Keratinocyte (primary cell): ENCODE measurements at regions not wholly inside any gene's neighbourhood (a gene's known extent, or its start where the extent isn't known, plus 50 kb on each side); places are given as distances from the start of the nearest gene placed in this dataset.
"Not testable (repeated sequence)": the region's sequence is repeated elsewhere in the genome, so short reads cannot be mapped to it uniquely, and the experiment has no call there.

Experiments
- DNase-seq: peaks from one replicate; pipeline ENCODE4 v3.0.0-alpha.2; 2011; ENCODE audit warnings: low read depth, missing footprints, low spot score
- FAIRE-seq: peaks from 2 replicates; lab custom pipeline; 2011; peaks lifted over from hg19 to GRCh38; lab: Jason Lieb, UNC
- H2AFZ ChIP-seq: 2 replicates; pipeline ENCODE4 v1.6.0; 2012; ENCODE audit warnings: low read length, control low read depth, inconsistent platforms; ENCODE audit not compliant: control insufficient read depth
- H3K27ac ChIP-seq: 2 replicates; pipeline ENCODE4 v1.5.1; 2011; ENCODE audit warnings: low read length; ENCODE audit not compliant: control insufficient read depth, insufficient read depth
- H3K27me3 ChIP-seq: 3 replicates; pipeline ENCODE4 v1.6.0; 2011; ENCODE audit warnings: low read length; ENCODE audit not compliant: control insufficient read depth, insufficient read depth; ENCODE audit errors: extremely low read depth
- H3K36me3 ChIP-seq, 2 experiments: 2 replicates in 1 of 2; 3 replicates in 1 of 2; pipeline ENCODE4 v1.5.1; 2011; ENCODE audit warnings: low read length in 2 of 2, mild to moderate bottlenecking in 1 of 2; ENCODE audit not compliant: control insufficient read depth in 2 of 2, insufficient read depth in 2 of 2; ENCODE audit errors: extremely low read depth in 1 of 2
- H3K4me1 ChIP-seq: 3 replicates; pipeline ENCODE4 v1.5.1; 2011; ENCODE audit warnings: low read length; ENCODE audit not compliant: control insufficient read depth, insufficient read depth; ENCODE audit errors: extremely low read depth
- H3K4me2 ChIP-seq: 3 replicates; pipeline ENCODE4 v1.6.0; 2011; ENCODE audit warnings: low read depth, low read length; ENCODE audit not compliant: control insufficient read depth, insufficient read depth; ENCODE audit errors: extremely low read depth
- H3K4me3 ChIP-seq, 3 experiments: fragments of 200-600 bp in 1 of 3; sonication (generic) in 1 of 3; 2 replicates in 2 of 3; 3 replicates in 1 of 3; pipeline ENCODE4 v1.5.1; 2011 to 2016; ENCODE audit warnings: low read length in 3 of 3, mild to moderate bottlenecking in 3 of 3, control low read depth in 2 of 3, inconsistent platforms in 1 of 3, low read depth in 1 of 3, mixed read lengths in 1 of 3, mixed run types in 1 of 3, moderate library complexity in 1 of 3; ENCODE audit not compliant: control insufficient read depth in 2 of 3, insufficient read depth in 2 of 3; ENCODE audit errors: extremely low read depth in 1 of 3
- H3K79me2 ChIP-seq: 2 replicates; pipeline ENCODE4 v1.6.0; 2012; ENCODE audit warnings: low read length; ENCODE audit not compliant: control insufficient read depth, insufficient read depth
- H3K9ac ChIP-seq: 3 replicates; pipeline ENCODE4 v1.6.0; 2011; ENCODE audit warnings: low read length; ENCODE audit not compliant: control insufficient read depth, insufficient read depth; ENCODE audit errors: extremely low read depth
- H3K9me1 ChIP-seq: 3 replicates; pipeline ENCODE4 v1.6.0; 2011; ENCODE audit warnings: low read length; ENCODE audit not compliant: control insufficient read depth, insufficient read depth; ENCODE audit errors: extremely low read depth
- H3K9me3 ChIP-seq: 2 replicates; pipeline ENCODE4 v1.5.1; 2012; ENCODE audit warnings: low read depth, low read length; ENCODE audit not compliant: control insufficient read depth
- H4K20me1 ChIP-seq: 3 replicates; pipeline ENCODE4 v1.6.0; 2011; ENCODE audit warnings: low read length; ENCODE audit not compliant: control insufficient read depth, insufficient read depth; ENCODE audit errors: extremely low read depth
- dilution Hi-C: fragments of 300-500 bp; cut with MboI; formaldehyde crosslinking; loops from one replicate; pipeline ENCODE4 v1.7.0; 2020; ENCODE audit warnings: low sequenced_read_pairs; ENCODE audit not compliant: extremely low pct_ligation_motif_present

GRCh38 chr11:67940440-67940839 is 63.5 kb downstream of the UNC93B1 start:
- H3K9me1 ChIP-seq, H3K27me3 ChIP-seq, H3K4me3 ChIP-seq, H4K20me1 ChIP-seq, H3K9me3 ChIP-seq, H3K9ac ChIP-seq, H3K4me2 ChIP-seq, dilution Hi-C loops, DNase-seq, H3K79me2 ChIP-seq, H3K4me1 ChIP-seq, FAIRE-seq, H3K36me3 ChIP-seq, H2AFZ ChIP-seq, H3K27ac ChIP-seq: not testable (repeated sequence)

GRCh38 chr11:67938964-67939363 is 64.9 kb downstream of the UNC93B1 start:
- H3K9me3 ChIP-seq, H3K4me1 ChIP-seq, H2AFZ ChIP-seq, DNase-seq, H4K20me1 ChIP-seq, H3K9me1 ChIP-seq, H3K4me3 ChIP-seq, FAIRE-seq, H3K4me2 ChIP-seq, dilution Hi-C loops, H3K27ac ChIP-seq, H3K9ac ChIP-seq, H3K27me3 ChIP-seq, H3K36me3 ChIP-seq, H3K79me2 ChIP-seq: not testable (repeated sequence)

GRCh38 chr11:67938371-67938770 is 65.5 kb downstream of the UNC93B1 start:
- H3K4me3 ChIP-seq, FAIRE-seq, H3K4me2 ChIP-seq, H3K9me3 ChIP-seq, H3K27ac ChIP-seq, DNase-seq, dilution Hi-C loops, H3K9me1 ChIP-seq, H3K4me1 ChIP-seq, H3K9ac ChIP-seq, H3K36me3 ChIP-seq, H4K20me1 ChIP-seq, H2AFZ ChIP-seq, H3K79me2 ChIP-seq, H3K27me3 ChIP-seq: not testable (repeated sequence)

- H3K4me1 ChIP-seq, dilution Hi-C loops, H3K9me1 ChIP-seq, H3K79me2 ChIP-seq, H3K4me2 ChIP-seq, H3K4me3 ChIP-seq, H4K20me1 ChIP-seq, FAIRE-seq, H3K27ac ChIP-seq, H3K27me3 ChIP-seq, H3K36me3 ChIP-seq, H2AFZ ChIP-seq, H3K9me3 ChIP-seq, DNase-seq, H3K9ac ChIP-seq: not testable (repeated sequence)
Measured at GRCh38 chr11:67923565-67923964, 80.3 kb downstream of the UNC93B1 start.

GRCh38 chr11:67920546-67920945 is 83.4 kb downstream of the UNC93B1 start:
- dilution Hi-C loops, FAIRE-seq: not testable (repeated sequence)

More at GRCh38 chr11:67920546-67920945, 83.4 kb downstream of the UNC93B1 start:
- H3K4me1 ChIP-seq, H3K9ac ChIP-seq, H4K20me1 ChIP-seq, H2AFZ ChIP-seq, H3K4me2 ChIP-seq, H3K4me3 ChIP-seq, H3K9me3 ChIP-seq, H3K79me2 ChIP-seq, H3K36me3 ChIP-seq, H3K9me1 ChIP-seq, DNase-seq, H3K27me3 ChIP-seq, H3K27ac ChIP-seq: not testable (repeated sequence)
